OCI-M1 (cell line): ENCODE measurements at regions not wholly inside any gene's neighbourhood (a gene's known extent, or its start where the extent isn't known, plus 50 kb on each side); places are given as distances from the start of the nearest gene placed in this dataset.

Experiments used
- DNase-seq: peaks from one replicate; lab custom pipeline; 2025; lab: John Stamatoyannopoulos, UW

- no peak for DNase-seq
Observed at GRCh38 chr18:45266023-45266422, 349.3 kb upstream of the SLC14A2 start.

GRCh38 chr18:45267622-45268021 lies 347.7 kb upstream of the SLC14A2 start:
- DNase-seq: no peak

- DNase-seq: no peak
Observed at GRCh38 chr18:45268583-45268982, 346.7 kb upstream of the SLC14A2 start.

DNA sequence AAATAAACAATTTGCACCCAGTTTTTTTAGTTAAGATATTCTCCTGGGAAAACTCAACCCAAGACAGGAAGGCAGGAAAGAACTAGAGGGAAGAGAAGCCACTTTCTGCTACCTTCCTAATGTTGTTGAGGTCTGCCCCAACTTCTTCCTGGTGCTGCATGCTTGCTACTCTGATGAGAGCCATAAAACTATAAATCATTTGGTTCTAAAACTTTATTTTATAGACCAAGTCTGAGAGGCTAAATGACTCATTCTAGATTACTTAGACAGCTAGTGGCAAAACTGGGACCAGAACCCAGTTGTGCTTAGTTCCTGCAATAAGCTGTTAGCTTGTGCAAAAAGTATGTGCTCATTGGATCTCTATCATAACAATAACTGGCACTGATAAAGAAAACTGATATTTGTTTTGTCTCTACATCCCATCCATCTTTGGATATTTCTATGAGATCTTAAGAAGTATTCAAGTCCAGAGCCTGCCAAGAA lies 344.9 kb upstream of the SLC14A2 start:
- DNase-seq: no peak

GRCh38 chr18:45274026-45274425 lies 341.2 kb upstream of the SLC14A2 start:
- no peak for DNase-seq

- DNase-seq: peak; percentile 49
Observed at GRCh38 chr18:45275367-45276113, 339.7 kb upstream of the SLC14A2 start.

DNA sequence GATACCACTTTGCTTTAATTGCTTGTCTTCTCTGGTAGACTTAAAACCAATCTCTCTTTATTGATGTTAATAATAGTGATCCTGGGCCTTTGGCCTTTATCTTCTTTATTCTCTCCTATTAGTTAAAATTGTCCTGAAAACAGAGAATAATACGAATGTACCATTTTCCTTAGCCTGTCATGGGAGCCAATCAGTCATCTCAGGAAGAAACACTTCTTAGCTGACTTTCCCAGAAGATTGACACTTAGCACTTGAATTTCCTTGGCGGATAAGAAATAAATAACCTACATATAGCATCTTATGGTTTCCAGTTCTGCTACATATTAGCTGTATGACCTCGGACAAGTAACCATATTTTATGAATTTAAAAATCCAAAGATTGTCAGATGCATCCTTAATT lies 338.4 kb upstream of the SLC14A2 start:
- no peak for DNase-seq

GRCh38 chr18:45277908-45278307 lies 337.4 kb upstream of the SLC14A2 start:
- DNase-seq: no peak

DNA sequence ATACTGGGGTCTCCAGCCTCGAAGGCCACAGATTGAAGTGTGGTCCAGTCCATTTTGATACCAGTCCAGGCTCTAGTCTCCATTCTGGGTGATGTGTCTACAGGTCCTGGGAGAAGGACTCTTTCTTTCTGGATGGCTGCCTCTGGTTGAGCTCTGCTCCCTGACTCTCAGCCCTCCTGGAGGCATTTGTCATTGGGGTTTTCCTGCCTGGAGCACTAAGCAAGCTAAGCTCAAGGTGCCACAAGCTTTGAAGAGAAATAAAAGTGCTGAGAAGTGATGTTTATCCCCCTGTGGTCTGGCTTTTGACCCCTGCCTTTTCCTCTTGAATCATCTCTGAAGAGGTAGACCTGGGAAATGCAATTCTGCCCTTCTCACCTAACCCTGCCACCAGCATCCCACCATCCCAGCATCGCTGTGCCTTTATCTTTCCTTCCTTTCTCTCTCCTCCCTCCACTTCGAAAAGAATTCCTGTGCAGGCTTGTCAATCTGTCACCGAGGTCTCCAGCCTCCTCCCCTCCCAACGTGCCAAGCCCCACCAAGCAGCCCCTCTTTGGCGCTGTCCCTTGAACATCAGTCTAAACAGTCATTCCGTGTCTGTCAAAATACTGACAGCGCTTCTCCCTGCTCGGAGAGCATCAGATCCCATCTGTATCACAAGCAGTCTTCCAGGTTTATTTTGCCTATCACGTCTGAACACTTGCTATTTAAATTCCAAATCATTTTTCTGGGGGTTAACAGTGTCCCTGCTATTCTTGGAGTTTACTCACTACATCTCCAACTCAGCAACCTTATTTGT lies 334.6 kb upstream of the SLC14A2 start:
- no peak for DNase-seq

DNA sequence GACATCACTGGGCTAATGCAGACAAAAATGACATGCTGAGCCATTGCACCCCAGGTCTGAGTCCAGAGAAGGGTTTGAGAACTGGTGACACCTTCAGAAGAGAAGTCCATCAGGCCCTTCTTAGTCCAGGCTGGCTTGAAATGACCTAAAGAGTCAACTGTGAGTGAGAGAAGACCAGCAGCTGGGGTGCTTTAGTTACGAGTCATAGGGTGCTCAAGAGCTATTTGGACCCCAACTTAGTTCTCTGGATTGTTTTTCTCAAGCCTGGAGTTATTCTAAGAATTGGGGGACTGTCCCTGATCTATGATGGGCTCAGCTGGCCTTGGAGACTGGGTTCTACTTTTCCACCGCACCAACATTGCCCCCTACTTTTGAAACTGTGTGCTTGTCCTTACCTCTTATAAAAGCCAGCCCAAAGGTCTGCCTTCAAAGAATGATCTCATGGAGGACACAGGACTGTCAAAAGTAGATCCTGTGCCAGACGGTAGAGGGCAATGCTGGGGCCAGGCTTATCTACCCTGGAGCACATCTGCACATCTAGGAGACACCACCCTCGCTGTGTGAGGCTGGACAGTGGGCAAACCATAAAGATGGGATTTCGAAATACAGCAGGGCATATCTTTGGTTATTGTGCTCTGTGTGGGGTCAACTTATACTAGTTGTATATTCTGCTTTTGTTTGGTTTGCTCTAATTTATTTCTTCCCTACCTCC lies 333.0 kb upstream of the SLC14A2 start:
- peak; percentile 60 for DNase-seq

GRCh38 chr18:45284174-45284573 lies 331.1 kb upstream of the SLC14A2 start:
- DNase-seq: peak; percentile 24

- no peak for DNase-seq
Observed at GRCh38 chr18:45284851-45285250, 330.4 kb upstream of the SLC14A2 start.

GRCh38 chr18:45285251-45285650 lies 330.0 kb upstream of the SLC14A2 start:
- no peak for DNase-seq

- DNase-seq: no peak
Observed at GRCh38 chr18:45286431-45286830, 328.8 kb upstream of the SLC14A2 start.

GRCh38 chr18:45287531-45287930 lies 327.7 kb upstream of the SLC14A2 start:
- no peak for DNase-seq

DNA sequence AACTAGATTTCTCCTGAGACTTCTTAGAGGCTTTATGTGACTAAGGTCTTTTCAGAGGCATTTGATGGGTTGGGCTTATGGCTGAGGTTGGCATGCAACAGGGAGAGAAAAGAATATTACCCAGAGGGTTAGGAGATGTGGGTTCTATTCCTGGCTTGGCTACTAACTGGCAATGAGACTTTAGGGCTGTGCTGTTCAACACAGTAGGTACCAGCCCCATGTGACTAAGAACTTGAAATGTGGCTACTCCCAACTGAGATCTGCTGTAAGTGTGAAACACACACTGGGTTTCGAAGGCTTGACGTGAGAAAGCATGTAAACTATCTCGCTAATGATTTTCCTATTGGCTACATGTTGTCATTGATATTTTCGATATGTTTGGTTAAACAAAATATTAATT lies 324.9 kb upstream of the SLC14A2 start:
- no peak for DNase-seq

DNA sequence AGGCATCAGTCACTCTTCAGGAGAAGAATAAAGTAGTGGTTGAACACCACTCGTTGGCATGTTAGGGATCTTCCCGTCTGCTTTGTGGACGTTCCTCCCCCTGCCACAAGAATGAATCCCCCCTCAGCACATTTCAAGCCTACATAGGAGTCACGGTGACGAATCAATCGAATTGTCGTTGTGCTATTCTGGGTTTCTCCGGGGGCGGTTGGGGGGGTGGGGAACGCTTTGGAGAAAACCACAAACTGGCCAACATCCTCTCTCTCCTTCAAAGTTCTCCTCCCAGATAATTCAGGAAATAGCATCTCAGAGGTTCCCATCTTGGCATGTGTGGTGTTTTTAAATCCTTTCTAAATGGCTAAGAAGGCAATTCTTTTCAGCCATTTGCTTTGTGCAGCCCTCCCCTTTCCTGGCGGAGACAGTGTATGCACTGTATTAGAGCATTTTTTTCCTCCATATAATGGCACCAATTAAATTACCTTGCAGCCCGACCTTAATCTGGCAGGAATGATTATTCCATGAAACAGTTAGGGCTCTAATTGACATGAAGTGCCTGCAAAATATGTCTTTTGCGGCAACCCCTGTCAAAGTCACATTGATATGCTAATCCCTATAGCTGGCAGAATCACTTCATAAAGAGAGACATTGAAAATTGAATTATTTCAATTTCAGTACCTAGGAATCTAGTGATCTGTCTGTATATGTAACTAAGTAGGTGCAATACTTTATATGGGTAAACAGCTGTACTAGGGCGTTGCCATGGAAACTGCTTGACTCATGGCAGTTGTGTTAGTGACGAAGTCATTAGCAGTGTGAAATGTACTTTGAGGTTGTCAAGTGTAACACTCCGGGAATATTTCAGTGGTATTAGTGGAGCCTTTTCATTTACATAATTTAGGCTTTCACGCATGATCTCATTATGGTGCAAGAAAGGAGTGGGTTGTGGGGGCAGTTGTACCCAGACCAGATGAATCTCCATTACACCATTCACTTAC lies 323.4 kb upstream of the SLC14A2 start:
- DNase-seq: peak; percentile 10

DNA sequence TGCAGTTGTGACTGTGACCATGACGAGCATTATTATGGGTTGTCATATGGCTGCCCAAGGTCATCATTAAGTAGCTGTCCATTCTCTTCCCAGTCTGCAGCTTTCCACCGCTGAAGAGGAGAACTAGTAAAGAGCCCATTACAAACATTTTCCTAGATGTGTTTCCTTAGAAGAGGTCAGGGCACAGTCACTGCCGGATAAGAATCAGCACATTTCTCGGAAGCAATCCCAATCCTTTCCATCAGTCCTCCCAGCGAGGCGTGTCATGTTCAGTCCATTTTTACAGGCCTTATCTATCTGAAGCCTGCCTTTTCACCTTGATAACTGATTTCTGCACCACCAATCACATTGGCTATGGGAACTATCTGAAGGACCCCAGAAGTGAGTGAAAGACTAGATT lies 319.9 kb upstream of the SLC14A2 start:
- no peak for DNase-seq

DNA sequence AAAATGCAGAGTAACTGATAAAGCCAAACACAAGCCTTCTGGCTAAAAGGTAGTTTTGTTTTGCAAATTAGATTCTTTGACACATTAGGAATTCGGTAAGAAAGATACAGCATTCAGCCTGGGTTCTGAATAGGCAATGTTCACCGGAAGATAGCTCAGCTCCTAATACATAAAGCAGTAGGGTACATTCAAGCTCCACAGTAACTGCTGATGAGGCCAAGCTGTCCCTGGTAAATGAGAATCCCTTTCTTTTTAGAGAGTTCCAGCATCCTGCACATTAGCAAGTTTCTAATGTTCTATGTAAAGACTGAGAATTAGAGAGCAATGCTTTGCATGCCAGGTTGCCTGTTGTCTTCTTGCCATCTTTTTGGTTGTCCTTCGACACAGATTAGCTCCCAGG lies 316.3 kb upstream of the SLC14A2 start:
- DNase-seq: no peak

DNA sequence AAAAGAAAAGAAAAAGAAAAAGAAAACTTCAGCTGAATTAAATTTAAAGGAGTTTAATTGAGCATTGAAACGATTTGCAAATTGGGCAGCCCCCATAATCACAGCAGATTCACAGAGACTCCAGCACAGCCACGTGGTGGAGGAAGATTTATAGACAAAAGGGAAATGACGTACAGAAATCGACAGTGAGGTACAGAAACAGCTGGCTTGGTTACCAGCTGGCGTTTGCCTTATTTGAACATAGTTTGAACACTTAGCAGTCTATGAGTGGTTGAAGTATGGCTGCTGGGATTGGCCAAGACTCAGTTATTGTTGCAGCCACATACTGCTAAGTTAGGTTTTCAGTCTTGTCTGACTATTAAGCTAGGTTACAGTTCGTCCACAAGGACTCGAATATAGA lies 312.2 kb upstream of the SLC14A2 start:
- DNase-seq: no peak

DNA sequence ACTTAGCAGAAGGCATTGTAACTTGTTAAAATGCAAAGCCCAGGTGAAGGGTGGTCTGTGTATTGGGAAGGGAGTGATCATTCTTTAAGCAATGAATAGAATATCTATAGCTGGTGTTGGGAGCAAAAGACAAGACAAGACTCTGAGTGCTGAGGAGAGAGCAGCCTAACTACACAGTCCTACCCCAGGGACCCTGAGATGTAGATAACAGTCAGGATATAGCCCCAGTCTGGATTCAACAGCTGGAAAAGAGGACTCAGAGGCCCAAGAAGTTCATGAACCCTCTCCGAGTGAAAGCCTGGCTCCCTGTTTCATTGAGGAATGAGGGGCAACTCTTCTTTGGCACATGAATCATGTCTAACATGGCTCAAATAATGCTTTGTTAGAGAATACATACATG lies 310.7 kb upstream of the SLC14A2 start:
- no peak for DNase-seq
